ENCODE measurements at regions not wholly inside any gene's neighbourhood (a gene's known extent, or its start where the extent isn't known, plus 50 kb on each side); places are given as distances from the start of the nearest gene placed in this dataset.

DNA sequence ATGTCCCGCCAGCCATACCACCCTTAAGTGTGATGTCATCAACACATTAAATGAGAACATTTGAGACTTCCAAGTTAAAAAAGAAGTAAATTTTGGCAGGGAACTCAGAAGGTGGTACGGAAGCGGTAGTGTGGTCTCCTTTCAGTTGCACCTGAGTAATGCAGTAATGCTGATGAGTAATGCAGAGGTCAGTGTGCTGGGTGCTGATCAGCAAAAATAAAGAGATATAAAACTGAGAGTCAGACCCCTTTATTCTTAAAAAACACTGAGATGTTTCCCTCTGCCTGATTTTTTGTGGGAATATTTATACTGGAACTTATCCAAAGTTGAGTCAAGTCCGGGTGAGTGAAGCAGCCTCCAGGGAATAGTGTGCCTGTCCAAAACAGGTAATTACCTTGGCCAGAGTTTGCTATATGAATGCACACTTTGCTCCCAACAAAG, 370.6 kb upstream of the PRICKLE1 start:
- H3K27me3 ChIP-seq (ENCODE audit: low read depth) = no peaks in the 10 kb centered on the region
- no peak overlapping the region for H3K4me3 ChIP-seq
- H3K4me1 ChIP-seq = peaks cover 13% of the 10 kb centered on the region
- intact Hi-C loops (cut with DNase I) = no loop called here
- TF ChIP-seq, protein P1, sequence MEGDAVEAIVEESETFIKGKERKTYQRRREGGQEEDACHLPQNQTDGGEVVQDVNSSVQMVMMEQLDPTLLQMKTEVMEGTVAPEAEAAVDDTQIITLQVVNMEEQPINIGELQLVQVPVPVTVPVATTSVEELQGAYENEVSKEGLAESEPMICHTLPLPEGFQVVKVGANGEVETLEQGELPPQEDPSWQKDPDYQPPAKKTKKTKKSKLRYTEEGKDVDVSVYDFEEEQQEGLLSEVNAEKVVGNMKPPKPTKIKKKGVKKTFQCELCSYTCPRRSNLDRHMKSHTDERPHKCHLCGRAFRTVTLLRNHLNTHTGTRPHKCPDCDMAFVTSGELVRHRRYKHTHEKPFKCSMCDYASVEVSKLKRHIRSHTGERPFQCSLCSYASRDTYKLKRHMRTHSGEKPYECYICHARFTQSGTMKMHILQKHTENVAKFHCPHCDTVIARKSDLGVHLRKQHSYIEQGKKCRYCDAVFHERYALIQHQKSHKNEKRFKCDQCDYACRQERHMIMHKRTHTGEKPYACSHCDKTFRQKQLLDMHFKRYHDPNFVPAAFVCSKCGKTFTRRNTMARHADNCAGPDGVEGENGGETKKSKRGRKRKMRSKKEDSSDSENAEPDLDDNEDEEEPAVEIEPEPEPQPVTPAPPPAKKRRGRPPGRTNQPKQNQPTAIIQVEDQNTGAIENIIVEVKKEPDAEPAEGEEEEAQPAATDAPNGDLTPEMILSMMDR (IDR thresholded peaks at IDR 0.05) = no peak
- H3K36me3 ChIP-seq = no peaks in the 10 kb centered on the region
- DNase-seq (no peak), ATAC-seq (no peak)
- no peaks in the 10 kb centered on the region for H3K9me3 ChIP-seq
- no peak overlapping the region for H3K27ac ChIP-seq

DNA sequence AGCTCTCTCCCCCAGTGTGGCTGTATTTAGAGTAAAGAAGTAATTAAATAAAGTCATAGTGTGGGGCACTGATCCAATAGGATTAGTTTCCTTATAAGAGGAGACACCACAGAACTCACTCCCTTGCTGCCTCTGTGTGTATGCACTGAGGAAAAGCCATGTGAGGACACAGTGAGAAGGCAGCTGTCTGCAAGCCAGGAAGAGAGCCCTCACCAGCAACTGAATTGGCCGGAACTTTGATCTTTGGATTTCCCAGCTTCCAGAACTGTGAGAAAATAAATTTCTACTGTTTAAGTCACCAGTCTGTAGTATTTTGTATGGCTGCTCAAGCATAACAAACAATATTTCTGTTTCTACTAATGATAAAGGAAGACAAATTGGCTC, 368.7 kb upstream of the PRICKLE1 start:
- peaks cover 13% of the 10 kb centered on the region for H3K4me1 ChIP-seq
- H3K4me3 ChIP-seq = no peak overlapping the region
- ATAC-seq (no peak), DNase-seq (no peak)
- H3K27me3 ChIP-seq (ENCODE audit: low read depth) = no peaks in the 10 kb centered on the region
- H3K9me3 ChIP-seq = no peaks in the 10 kb centered on the region
- TF ChIP-seq, protein P1 (IDR thresholded peaks at IDR 0.05) = no peak
- intact Hi-C loops (cut with DNase I) = no loop called here
- H3K27ac ChIP-seq = no peak overlapping the region
- no peaks in the 10 kb centered on the region for H3K36me3 ChIP-seq

DNA sequence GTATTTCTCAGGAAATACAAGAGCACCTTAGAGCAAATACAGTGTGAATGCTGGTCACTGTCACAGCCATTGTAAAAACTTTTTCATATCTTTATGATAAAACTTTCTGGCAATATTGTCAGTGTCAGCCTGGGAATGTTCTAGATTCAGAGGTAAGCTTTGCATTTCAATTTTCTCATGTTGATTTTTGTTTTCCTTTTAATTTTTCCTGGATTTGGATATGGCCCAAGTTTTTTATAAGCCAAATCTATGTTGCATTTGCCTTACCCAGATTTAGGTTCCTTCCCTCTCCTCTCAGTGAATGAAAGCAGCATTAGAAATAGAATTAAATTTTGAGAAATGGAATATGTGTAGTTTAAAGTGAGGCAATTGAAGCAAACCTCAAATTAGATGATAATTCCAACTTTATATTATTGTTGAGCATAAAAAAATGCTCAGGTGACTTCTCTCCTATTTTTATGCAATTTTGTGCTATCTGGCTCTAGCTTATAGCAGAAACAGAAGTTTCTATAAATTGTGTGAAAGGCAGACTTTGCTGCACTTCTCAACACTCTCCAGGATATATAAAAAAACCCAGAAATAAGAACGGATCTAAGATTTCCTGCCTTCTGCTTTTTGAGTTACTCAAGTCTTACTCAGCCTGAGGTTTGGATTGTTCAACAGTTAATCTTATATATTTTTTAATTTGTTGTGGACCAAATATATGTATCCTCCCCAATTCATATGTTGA, 368.2 kb upstream of the PRICKLE1 start:
- Histone ChIP-seq H3K4me1 (peaks cover 7% of the 10 kb centered on the region), H3K27me3 (ENCODE audit: low read depth) (no peaks in the 10 kb centered on the region), H3K36me3 (no peaks in the 10 kb centered on the region), H3K27ac (no peak overlapping the region), H3K4me3 (no peak overlapping the region), H3K9me3 (no peaks in the 10 kb centered on the region)
- intact Hi-C loops (cut with DNase I) = no loop called here
- no peak for ATAC-seq
- TF ChIP-seq, protein P1 (IDR thresholded peaks at IDR 0.05) = no peak
- DNase-seq = no peak

DNA sequence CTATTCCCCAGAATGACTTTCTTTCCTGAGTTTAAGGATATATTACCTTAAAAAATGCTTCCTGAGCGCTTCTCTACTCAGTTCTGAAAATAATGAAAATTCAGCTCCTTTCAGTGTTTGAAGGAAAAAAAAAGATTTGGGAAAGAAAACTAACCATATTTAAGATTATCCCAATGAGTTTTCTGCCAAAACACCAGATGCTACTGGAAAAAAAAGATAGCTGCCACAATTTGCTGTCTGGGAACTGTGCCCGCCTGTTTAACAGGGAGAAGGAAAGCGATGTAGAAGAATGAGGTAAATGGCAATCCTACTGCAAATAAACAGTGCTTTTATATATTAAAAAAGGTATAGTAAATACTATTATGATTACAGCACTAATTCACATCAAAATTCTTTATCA, 367.6 kb upstream of the PRICKLE1 start:
- ATAC-seq = no peak
- no peak for DNase-seq

DNA sequence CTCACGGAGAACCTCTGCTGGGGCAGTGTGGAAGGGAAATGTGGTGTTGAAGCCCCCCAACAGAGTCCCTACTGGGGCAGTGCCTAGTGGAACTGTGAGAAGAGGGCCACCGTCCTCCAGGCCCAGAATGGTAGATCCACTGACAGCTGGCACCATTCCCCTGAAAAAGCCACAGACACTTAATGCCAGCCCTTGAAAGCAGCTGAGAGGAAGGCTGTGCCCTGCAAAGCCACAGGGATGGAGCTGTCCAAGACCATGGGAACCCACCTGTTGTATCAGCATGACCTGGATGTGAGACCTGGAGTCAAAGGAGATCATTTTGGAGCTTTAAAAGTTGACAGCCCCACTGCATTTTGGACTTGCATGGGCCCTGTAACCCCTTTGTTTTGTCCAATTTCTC, 363.5 kb upstream of the PRICKLE1 start:
- intact Hi-C loops (cut with DNase I) = no loop called here
- no peaks in the 10 kb centered on the region for H3K36me3 ChIP-seq
- no peak for DNase-seq
- H3K27me3 ChIP-seq (ENCODE audit: low read depth) = no peaks in the 10 kb centered on the region
- TF ChIP-seq, protein P1 (IDR thresholded peaks at IDR 0.05) = no peak
- H3K9me3 ChIP-seq = no peaks in the 10 kb centered on the region
- H3K4me3 ChIP-seq = no peak overlapping the region
- ATAC-seq = no peak
- no peaks in the 10 kb centered on the region for H3K4me1 ChIP-seq
- no peak overlapping the region for H3K27ac ChIP-seq

More for the DNA sequence above, 367.6 kb upstream of the PRICKLE1 start:
- TF ChIP-seq, protein P1 (IDR thresholded peaks at IDR 0.05) = no peak
- Histone ChIP-seq H3K9me3 (no peaks in the 10 kb centered on the region), H3K4me3 (no peak overlapping the region), H3K27me3 (ENCODE audit: low read depth) (no peaks in the 10 kb centered on the region), H3K4me1 (peaks cover 5% of the 10 kb centered on the region), H3K27ac (no peak overlapping the region), H3K36me3 (no peaks in the 10 kb centered on the region)
- intact Hi-C loops (cut with DNase I) = no loop called here

Data from lower lobe of right lung (tissue), 2 donors.